PC-9 (cell line): ENCODE measurements at regions not wholly inside any gene's neighbourhood (a gene's known extent, or its start where the extent isn't known, plus 50 kb on each side); places are given as distances from the start of the nearest gene placed in this dataset.

ENCODE experiments used
- BruUV-seq: library from RNA; stranded (reverse); fragments of 400-500 nt; replicated peaks from 2 replicates; lab custom pipeline; 2021; lab: Mats Ljungman, UMichigan
- CTCF ChIA-PET: fragments of 300-600 bp; sonication (Branson Sonifier 250); formaldehyde crosslinking; loops from one replicate; lab custom pipeline; 2022; ENCODE audit warnings: antibody characterized with exemption; lab: Charles Lee
- POLR2A ChIA-PET: fragments of 300-600 bp; sonication (Branson Sonifier 250); formaldehyde crosslinking; loops from one replicate; lab custom pipeline; 2022; ENCODE audit warnings: antibody characterized with exemption; ENCODE audit not compliant: unreplicated experiment; lab: Charles Lee
- DNase-seq, 2 experiments: peaks; one replicate each; pipeline versions ENCODE4 v3.0.0 to v3.0.0-alpha.2; 2015 to 2022; ENCODE audit warnings: mixed read lengths in 1 of 2
- H2AFZ ChIP-seq: fragments of 200-600 bp; sonication (generic); 2 replicates; pipeline ENCODE4 v1.8.1; 2017; ENCODE audit warnings: antibody characterized with exemption
- H3F3A ChIP-seq: fragments of 200-600 bp; sonication (generic); 2 replicates; pipeline ENCODE4 v1.8.1; 2017; ENCODE audit warnings: antibody characterized with exemption, mild to moderate bottlenecking, low read depth; ENCODE audit not compliant: insufficient read depth
- H3K27ac ChIP-seq: fragments of 200-600 bp; sonication (generic); 2 replicates; pipeline ENCODE4 v1.6.1; 2016; ENCODE audit warnings: mixed run types
- H3K27me3 ChIP-seq: fragments of 200-600 bp; sonication (generic); 2 replicates; pipeline ENCODE4 v1.6.1; 2016; ENCODE audit warnings: low read depth, mixed run types; ENCODE audit not compliant: insufficient read depth
- H3K36me3 ChIP-seq: fragments of 200-600 bp; sonication (generic); 2 replicates; pipeline ENCODE4 v1.6.1; 2016; ENCODE audit warnings: low read depth, mixed run types
- H3K4me1 ChIP-seq: fragments of 200-600 bp; sonication (generic); replicated peaks from 2 replicates; pipeline ENCODE4 v1.6.1; 2016; ENCODE audit warnings: mixed run types; ENCODE audit not compliant: insufficient read depth
- H3K4me2 ChIP-seq: fragments of 200-600 bp; sonication (generic); 2 replicates; pipeline ENCODE4 v1.6.1; 2017; ENCODE audit warnings: mixed run types
- H3K4me3 ChIP-seq: fragments of 200-600 bp; sonication (generic); 2 replicates; pipeline ENCODE4 v1.6.1; 2016; ENCODE audit warnings: mixed run types
- H3K79me2 ChIP-seq: fragments of 200-600 bp; sonication (generic); 2 replicates; pipeline ENCODE4 v1.6.1; 2017; ENCODE audit warnings: low read depth, mixed run types
- H3K9me2 ChIP-seq: fragments of 200-600 bp; sonication (generic); 2 replicates; pipeline ENCODE4 v1.8.1; 2017; ENCODE audit warnings: mild to moderate bottlenecking; ENCODE audit not compliant: insufficient read depth
- H3K9me3 ChIP-seq: fragments of 200-600 bp; sonication (generic); 2 replicates; pipeline ENCODE4 v1.8.1; 2016; ENCODE audit warnings: low read depth; ENCODE audit not compliant: insufficient read depth
- H4K20me1 ChIP-seq: fragments of 200-600 bp; sonication (generic); 2 replicates; pipeline ENCODE4 v1.8.1; 2017; ENCODE audit not compliant: insufficient read depth
- CTCF ChIP-seq: fragments of 200-600 bp; sonication (generic); conservative IDR thresholded peaks from 2 replicates; pipeline ENCODE4 v1.6.1; 2017; ENCODE audit warnings: mixed run types, antibody characterized with exemption, mild to moderate bottlenecking, moderate library complexity
- EZH2 ChIP-seq: fragments of 200-600 bp; sonication (generic); IDR thresholded peaks from 2 replicates; pipeline ENCODE4 v1.8.0; 2017; ENCODE audit warnings: antibody characterized with exemption, low read depth
- intact Hi-C: fragments of 100-400 bp; cut with micrococcal nuclease; formaldehyde crosslinking; loops from one replicate; pipeline ENCODE4 v1.10.0; 2022; ENCODE audit not compliant: unreplicated experiment

- no peaks in the 10 kb centered on the region for H4K20me1 ChIP-seq
- peaks cover 6% of the 10 kb centered on the region; the same call in 1 of the 2 replicates for H3K9me2 ChIP-seq
- no peaks in the 10 kb centered on the region for H3K4me1 ChIP-seq
- no peak overlapping the region for H3K4me3 ChIP-seq
- no peaks in the 10 kb centered on the region for H3K27me3 ChIP-seq
- intact Hi-C loops, result no loop called here
- H3K27ac ChIP-seq, result no peak overlapping the region
- no peak for DNase-seq
- no TSS peak for BruUV-seq
- ChIA-PET CTCF (no interaction called here), POLR2A (no interaction called here)
- no peaks in the 10 kb centered on the region for H3K9me3 ChIP-seq
- no peaks in the 10 kb centered on the region for H3K79me2 ChIP-seq
- no peak overlapping the region for H2AFZ ChIP-seq
- no peak for TF ChIP-seq CTCF
- TF ChIP-seq EZH2, result no peak
- H3K4me2 ChIP-seq, result no peak overlapping the region
- H3K36me3 ChIP-seq, result no peaks in the 10 kb centered on the region
- no peaks in the 10 kb centered on the region for H3F3A ChIP-seq
Observed at GRCh38 chr12:41881891-41882805, 262.5 kb downstream of the GXYLT1 start.

- H4K20me1 ChIP-seq, result no peaks in the 10 kb centered on the region
- no peaks in the 10 kb centered on the region for H3F3A ChIP-seq
- no peak overlapping the region for H2AFZ ChIP-seq
- no peak for TF ChIP-seq EZH2
- TF ChIP-seq CTCF, result no peak
- no peaks in the 10 kb centered on the region; the same call in 1 of the 2 replicates for H3K9me3 ChIP-seq
- H3K36me3 ChIP-seq, result no peaks in the 10 kb centered on the region
- H3K4me3 ChIP-seq, result no peak overlapping the region
- intact Hi-C loops, result no loop called here
- no peaks in the 10 kb centered on the region for H3K4me1 ChIP-seq
- ChIA-PET CTCF (no interaction called here), POLR2A (no interaction called here)
- DNase-seq, result no peak
- H3K27me3 ChIP-seq, result 0 out of 2 replicates have a peak, but pooled peaks cover 6% of the 10 kb centered on the region
- H3K27ac ChIP-seq, result no peak overlapping the region
- no peak overlapping the region for H3K4me2 ChIP-seq
- H3K79me2 ChIP-seq, result no peaks in the 10 kb centered on the region
- H3K9me2 ChIP-seq, result no peaks in the 10 kb centered on the region
- no TSS peak for BruUV-seq
Observed at GRCh38 chr12:41869432-41869831, 275.2 kb downstream of the GXYLT1 start.

GRCh38 chr12:41866878-41867430 is 277.7 kb downstream of the GXYLT1 start:
- no peak for DNase-seq
- POLR2A ChIA-PET, result no interaction called here
- Histone ChIP-seq H3K27me3 (0 out of 2 replicates have a peak, but pooled peaks cover 6% of the 10 kb centered on the region), H4K20me1 (no peaks in the 10 kb centered on the region), H3K36me3 (no peaks in the 10 kb centered on the region), H3K79me2 (no peaks in the 10 kb centered on the region), H3K4me2 (no peak overlapping the region), H3K9me3 (no peaks in the 10 kb centered on the region), H3F3A (no peaks in the 10 kb centered on the region), H3K9me2 (no peaks in the 10 kb centered on the region), H3K27ac (no peak overlapping the region), H2AFZ (no peak overlapping the region), H3K4me1 (no peaks in the 10 kb centered on the region), H3K4me3 (no peak overlapping the region)
- no TSS peak for BruUV-seq
- TF ChIP-seq CTCF (no peak), EZH2 (no peak)
- CTCF ChIA-PET, result no interaction called here
- intact Hi-C loops, result no loop called here
